VCaP (cell line): ENCODE measurements at regions not wholly inside any gene's neighbourhood (a gene's known extent, or its start where the extent isn't known, plus 50 kb on each side); places are given as distances from the start of the nearest gene placed in this dataset.

Experiments used
- H3K27ac ChIP-seq: fragments of 450-650 bp; 2 replicates; pipeline ENCODE4 v1.5.1; 2017
- CTCF ChIP-seq: fragments of 450-650 bp; conservative IDR thresholded peaks from 2 replicates; pipeline ENCODE4 v1.5.1; 2017; ENCODE audit warnings: mild to moderate bottlenecking, moderate library complexity

GRCh38 chr6:14040042-14040441, 77.5 kb upstream of the CD83 start:
- no peak overlapping the region for H3K27ac ChIP-seq
- TF ChIP-seq CTCF = no peak

DNA sequence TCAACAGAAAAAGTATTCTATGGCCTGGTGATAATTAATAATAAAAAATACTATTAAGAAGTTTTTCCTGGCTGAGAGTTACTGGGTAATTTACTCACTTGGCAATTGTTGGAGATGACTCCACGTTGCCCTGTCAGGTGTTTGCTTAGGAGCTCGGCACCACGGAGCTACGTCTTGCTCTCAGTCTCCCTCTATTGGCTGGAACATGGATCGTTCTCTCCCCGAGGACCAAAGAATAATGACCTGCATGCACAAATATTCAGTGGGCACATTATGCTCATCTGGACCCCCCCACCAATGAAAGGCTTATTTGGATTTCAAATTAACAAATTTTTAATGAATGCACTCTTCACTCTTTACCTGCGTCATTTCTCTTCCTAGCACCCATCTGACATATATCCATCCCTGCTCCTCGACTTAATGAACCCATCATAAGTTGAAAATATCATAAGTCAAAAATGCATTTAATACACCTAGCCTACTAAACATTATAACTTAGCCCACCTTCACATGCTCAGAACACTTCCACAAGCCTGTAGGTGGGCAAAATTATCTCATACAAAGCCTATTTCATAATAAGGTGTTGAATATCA, 71.0 kb upstream of the CD83 start:
- peak; percentile 64 for TF ChIP-seq CTCF
- H3K27ac ChIP-seq = no peak overlapping the region

DNA sequence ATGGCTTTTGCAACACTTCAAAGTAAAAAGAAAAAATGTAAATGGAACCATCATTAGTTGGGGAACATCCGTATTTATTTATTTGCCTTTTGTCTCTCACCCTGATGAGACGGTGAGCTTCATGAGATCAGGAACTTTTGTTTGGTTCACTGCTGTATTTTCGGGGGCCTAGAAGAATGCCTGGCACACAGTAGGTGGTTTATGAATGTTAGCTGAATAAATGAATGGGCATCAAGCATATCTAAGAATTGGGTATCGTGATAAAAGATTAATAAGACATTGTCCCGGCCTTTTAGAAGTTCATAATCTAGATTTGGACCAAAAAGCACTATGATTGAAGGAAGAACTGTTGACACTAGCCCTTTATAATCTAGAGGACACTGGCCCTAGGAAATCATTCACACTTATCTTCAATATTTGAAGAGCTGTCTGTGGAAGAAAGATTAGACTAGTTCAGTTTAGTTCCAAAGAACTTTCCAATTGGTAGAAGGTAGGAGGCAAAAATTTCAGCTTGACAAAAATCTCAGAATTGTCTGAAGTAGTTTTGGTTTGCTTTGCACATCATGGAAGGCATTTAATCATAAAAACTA, 70.3 kb upstream of the CD83 start:
- no peak for TF ChIP-seq CTCF
- no peak overlapping the region for H3K27ac ChIP-seq

- TF ChIP-seq CTCF = no peak
- H3K27ac ChIP-seq = no peak overlapping the region
These were observed 68.7 kb upstream of the CD83 start for GRCh38 chr6:14048837-14049236.

DNA sequence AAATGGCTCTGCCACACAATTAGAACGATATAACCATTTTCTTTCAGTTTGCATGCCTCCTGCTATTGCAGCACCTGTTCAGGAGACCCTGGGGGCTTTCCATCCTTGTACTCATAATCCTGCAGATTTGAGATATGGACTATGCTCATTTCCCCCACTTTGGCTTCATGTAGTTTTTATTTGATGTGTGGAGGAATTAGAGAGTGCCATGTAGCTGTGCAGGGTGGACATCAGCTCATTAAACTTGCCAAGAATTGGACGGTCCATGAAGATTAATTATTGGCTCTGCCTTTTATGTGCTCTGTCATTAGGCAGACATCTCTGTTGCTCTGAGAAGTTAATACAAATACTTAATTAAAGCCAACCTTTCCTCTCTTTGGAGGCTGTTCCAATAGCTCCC, 66.2 kb upstream of the CD83 start:
- no peak for TF ChIP-seq CTCF
- no peak overlapping the region for H3K27ac ChIP-seq

DNA sequence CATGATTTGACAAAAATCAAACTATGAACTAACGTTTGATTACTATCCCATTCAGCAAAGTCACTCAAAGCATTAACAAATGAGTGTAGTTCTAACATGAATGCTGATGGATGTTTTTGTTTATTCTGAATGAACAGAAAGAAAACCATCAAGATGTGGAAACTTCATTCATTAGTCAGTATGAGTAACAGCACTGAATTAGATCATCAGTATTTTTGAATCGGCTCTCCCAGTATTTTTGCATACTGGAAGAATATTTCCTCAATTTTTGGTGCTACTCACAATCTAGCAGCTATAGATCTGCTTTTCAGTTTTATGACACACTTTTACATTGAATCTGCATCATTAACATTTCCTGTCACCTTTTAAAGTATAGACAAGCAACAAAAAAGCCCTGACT, 63.8 kb upstream of the CD83 start:
- no peak for TF ChIP-seq CTCF
- H3K27ac ChIP-seq = no peak overlapping the region

DNA sequence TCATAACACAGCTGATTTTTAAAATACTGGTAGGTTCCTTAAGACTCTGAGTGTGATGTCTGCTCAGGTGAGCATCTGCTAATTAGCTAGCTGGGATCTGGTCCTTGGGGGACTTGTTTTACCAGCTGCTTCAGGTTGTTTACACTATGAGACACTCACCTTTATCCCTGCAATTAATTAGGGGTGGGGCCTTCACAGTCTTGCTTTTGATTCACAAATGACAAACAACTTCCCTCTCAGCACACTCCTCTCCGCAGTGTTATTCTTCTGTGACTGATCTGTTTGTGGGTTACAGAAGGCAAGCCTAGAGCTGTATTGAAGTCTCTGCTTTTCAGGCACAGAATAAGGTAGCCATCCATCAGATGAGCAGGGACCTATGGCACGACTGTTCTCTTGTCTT, 62.0 kb upstream of the CD83 start:
- no peak overlapping the region for H3K27ac ChIP-seq
- TF ChIP-seq CTCF = no peak
